ENCODE measurements at regions not wholly inside any gene's neighbourhood (a gene's known extent, or its start where the extent isn't known, plus 50 kb on each side); places are given as distances from the start of the nearest gene placed in this dataset.
"Not testable (repeated sequence)": the region's sequence is repeated elsewhere in the genome, so short reads cannot be mapped to it uniquely, and the experiment has no call there.

DNA sequence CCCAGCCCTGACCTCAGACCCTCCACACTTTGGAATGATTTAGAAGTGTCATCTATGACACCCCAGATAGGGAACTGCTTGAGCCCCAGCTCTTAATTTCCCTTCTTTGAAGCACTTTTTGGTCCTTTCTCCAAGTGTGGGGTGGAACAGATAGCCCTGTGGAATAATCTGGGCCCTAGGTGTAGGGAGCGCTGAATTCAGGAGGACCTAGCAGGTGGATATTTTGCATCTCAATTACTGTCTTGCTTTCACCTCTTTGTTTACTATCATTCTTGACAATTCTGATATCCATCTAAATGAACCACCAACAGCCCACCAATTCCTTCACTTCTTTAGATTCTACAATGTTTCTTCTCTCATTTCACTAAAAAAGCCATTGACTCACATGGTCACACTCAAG is 850.4 kb downstream of the KCNJ2 start:
- no peak for DNase-seq (ENCODE audit: low read depth in 2 of 2)

DNA sequence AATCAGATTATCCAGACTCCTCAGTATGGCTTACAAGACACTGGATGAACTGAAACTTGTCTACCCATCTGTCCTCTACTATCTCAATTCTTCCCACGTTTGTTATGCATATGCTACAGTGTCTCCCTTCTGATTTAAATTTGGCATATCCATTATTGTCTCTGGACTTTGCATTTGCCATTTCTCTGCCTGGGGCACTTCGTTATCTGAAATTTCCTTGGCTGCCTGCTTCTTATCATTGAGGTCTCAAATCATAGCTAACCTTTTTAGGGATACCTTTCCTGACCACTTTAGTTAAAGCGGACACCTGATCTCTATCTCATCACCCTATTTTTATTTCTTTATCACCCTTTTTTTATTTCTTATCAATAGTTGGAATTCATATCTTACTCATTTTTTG is 853.4 kb downstream of the KCNJ2 start:
- DNase-seq (ENCODE audit: low read depth in 2 of 2): no peak

DNA sequence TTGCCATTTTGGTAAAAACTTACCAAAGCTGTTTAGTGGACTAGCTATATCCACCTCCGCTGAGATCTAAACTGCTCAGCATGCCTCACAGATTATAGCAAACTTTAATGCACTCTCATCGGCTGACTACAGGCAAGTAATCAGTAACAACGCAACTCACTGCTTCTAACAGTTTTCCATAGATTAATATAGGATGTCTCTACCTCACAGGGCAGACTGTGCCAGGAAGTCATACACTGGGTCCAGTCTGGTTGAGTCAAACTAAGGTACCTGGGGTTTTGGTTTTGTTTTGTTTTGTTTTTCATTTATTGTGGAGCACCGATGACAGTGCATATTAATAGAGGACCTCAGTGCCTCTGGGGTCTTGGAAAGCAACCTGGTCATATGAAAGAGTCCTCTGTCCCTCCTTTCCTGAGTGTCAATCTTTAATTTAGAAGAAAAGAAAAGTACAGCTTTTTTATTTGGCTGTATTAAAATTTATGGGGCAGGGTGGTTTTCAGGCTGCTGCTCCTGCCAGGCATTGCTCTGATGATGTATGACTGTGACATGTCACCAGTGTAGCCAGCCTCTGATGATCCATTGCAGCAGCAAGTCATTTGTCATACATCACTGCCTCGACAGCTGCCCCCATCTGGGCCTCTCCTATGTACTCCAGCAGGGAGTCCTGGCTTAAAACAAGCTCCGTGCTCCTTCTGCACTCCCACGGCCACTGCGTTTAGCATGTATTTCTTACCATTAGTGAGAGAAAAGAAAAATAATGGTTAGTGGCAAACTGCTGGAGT is 854.1 kb downstream of the KCNJ2 start:
- DNase-seq (ENCODE audit: low read depth in 2 of 2): no peak

DNA sequence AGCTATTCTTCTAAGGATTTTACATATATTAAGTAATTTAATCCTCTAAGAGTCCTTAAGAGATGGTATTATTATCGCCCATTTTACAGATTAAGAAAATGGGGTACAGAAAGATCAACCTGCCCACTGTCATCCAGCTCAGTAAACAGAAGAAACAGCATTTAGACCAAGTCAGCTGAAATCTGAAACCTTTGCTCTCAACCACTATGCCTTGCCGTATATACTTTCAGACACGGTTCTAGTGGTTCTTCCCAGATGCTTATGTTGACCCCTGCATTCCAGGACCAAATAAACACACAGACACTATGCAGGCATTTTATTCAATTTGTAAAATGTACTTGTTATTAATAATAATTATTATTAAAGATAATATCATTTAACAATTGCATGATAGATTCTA is 854.8 kb downstream of the KCNJ2 start:
- DNase-seq (ENCODE audit: low read depth in 2 of 2): no peak

DNA sequence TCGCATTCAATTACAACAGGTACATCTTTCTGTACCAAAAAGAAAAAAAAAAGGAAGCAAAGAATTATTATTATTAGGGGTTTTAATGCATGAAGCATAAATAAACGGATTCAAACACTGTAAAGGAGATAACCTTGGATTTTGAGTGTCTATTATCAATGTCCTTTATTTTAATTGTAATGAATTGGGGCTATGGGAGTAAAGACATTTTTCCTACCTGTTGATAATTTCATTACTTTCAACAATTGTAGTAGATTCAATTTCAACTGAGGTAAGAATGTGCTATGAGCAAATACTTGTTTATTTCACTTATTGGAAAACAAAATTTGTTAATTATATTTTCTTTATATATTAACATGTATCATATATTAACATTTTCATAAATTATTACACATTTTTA is 855.6 kb downstream of the KCNJ2 start:
- no peak for DNase-seq (ENCODE audit: low read depth in 2 of 2)

DNA sequence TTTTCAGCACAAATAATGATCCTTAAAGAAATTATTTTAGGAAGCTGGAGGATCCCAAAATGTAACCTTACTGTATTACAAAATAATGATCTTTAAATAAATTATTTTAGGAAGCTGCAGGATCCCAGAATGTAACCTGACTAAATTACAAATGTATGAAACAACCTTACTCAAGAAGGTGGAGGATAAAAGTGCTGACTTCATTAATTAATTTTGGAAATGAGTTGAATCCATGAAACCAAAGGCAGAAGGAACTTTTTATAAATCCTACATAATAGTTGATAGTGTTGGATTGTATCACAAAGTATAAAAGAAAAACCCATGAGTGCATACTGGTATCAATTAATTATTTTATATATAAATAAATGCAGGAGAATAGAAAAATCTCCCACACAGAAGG is 859.9 kb downstream of the KCNJ2 start:
- DNase-seq (ENCODE audit: low read depth in 2 of 2): no peak

DNA sequence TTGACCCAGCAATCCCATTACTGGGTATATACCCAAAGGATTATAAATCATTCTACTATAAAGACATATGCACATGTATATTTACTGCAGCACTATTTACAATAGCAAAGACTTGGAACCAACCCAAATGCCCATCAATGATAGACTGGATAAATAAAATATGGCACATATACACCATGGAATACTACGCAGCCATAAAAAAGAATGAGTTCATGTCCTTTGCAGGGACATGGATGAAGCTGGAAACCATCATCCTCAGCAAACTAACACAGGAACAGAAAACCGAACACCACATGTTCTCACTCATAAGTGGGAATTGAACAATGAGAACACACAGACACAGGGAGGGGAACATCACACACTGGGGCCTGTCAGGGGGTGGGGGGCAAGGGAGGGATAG is 862.0 kb downstream of the KCNJ2 start:
- not testable (repeated sequence) for DNase-seq (ENCODE audit: low read depth in 2 of 2)

DNA sequence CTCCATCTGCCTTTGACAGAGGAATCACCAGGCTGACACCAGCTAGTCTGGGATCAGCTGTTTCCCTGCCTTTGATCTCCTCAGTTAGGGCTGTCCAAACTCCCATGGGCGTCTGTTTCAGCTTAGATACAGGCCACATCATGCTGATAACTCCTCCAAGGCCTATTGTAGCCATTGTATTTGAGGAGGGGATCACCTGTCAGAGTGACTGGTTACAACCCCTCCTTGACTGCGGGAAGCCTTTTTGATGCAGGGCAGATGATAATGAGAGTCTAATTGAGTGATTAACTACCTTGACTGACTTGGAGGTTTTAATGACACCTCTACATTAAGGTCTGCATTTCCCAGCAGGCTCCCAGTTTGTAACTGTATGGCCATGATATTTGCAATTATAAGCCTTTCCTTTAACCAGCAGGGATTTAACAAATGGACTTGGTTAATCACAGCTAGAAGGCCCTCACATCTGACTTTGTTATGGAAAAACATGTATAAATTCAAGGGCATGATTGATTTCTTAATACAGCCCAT is 863.5 kb downstream of the KCNJ2 start:
- no peak for DNase-seq (ENCODE audit: low read depth in 2 of 2)

DNA sequence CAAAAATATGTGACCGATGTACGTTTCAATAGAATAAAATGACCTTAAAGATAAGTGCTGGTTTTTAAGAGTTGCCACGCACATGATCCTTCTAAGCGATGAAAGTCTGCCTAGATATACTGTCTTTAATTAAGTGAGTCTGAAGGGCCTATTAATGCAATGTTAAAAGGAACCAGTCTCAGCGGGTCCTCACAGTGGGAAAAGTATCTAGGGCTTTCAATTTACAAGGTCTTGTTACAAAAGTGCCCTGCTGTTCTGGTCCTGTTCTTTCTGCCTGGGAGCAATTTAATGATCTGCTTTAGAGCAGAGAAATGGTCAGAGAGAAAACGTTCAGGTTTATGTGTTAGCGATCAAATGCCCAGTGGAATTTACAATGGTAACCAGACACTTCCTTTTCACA is 864.0 kb downstream of the KCNJ2 start:
- DNase-seq (ENCODE audit: low read depth in 2 of 2): no peak

DNA sequence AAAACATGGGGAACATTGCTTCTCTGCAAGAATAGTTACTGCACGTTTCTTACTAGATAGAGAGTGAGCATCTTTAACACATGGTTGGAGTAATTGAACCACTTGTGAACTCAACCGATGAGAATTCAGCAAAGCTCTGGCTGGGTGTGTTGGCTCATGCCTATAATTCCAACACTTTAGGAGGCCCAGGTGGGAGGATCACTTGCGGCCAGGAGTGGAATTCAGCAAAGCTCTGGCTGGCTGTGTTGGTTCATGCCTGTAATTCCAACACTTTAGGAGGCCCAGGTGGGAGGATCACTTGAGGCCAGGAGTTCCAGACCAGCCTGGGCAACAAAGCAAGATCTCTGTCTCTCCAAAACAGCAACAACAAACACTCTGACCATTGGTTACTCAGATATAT is 865.9 kb downstream of the KCNJ2 start:
- no peak for DNase-seq (ENCODE audit: low read depth in 2 of 2)

DNA sequence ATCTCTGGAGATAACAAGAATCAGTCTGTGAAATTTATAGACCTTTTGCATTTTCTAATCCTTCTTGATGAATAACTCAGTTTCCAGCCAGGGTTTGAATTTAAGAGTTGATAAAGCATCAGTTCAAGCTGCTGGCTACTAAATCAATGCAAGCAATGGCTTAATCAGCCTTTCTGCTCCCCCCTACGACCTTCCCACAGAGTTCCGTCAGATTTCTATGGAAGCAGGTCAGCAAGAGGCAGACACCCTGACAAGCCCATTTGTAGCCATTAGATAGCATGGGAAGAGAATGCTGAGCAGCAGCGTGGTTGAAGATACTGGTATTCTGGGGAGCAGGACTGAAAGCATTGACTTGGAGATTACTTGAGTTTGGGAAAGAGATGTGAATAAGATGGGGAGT is 868.1 kb downstream of the KCNJ2 start:
- DNase-seq (ENCODE audit: low read depth in 2 of 2): no peak

DNA sequence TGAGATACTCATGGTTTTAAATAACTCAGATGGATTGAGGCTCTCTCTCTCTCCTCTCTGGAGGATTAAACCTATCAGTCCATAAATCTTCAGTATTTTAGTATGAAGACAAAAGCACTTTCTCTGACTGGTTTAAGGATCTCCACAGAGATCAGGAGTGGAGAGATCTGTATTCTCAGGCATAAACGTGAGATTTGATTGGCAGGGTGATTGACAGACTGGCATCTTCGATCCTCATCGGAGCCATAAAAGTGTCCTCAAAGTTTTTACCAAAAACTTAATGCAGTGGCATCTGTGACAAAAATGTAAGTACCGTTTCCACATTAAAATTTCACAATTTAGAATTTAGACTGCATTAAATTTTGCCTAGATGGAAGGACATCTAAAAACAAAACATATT is 870.1 kb downstream of the KCNJ2 start:
- no peak for DNase-seq (ENCODE audit: low read depth in 2 of 2)

DNA sequence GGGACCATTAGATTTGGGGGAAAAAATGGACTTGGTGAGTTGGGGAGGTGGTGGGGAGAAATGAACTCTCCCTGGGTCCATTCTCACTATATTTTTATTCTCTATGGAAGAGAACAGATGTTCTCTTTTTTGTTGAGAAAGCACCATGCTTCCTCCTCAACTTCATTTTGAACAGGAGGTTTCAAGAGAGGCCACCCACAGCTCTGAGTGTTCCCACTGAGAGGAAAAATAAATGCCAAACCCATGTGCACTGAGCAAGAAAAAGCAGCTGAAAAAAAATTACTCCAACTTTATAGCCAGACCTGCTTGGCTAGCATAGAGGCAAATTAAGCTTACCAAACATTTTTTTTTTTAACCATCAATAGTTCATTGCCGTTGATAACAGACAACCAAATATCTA is 883.6 kb downstream of the KCNJ2 start:
- no peak for DNase-seq (ENCODE audit: low read depth in 2 of 2)

DNA sequence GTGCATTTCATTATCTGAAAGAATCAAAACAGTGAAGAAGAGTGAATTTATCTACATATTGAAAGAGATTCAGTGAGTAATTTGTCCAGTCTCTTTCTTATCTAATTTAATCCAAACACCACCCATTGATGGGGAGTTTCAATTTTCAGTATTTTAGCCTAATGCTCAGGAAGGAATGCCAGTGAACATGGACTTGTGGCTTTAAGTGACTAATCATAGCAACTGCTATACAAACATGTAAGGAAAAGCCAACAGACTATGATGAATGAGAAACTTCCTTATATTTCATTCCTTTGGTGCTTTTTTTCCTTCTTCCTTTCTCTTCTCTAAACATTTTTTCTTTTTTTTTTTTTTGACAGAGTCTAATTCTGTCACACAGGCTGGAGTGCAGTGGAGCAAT is 885.8 kb downstream of the KCNJ2 start:
- DNase-seq (ENCODE audit: low read depth in 2 of 2): no peak

DNA sequence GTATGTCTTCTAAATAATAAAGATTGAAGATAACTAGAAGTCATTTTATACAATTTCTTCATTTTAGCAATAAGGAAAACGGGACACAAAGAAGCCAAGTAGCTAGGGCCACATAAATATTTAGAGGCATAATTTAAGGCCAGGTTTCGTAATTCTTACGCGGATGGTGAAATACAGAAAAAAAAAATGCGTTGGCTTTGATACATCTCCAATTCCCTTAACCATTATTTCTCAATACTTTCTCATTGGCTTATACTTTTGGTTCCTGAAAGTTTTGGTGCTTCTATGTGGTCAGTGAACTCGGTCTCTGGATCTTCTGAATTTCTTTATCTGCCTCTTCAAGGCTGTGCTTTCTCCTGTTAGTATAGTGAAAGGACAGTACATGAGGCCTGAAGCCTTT is 888.1 kb downstream of the KCNJ2 start:
- no peak for DNase-seq (ENCODE audit: low read depth in 2 of 2)

DNA sequence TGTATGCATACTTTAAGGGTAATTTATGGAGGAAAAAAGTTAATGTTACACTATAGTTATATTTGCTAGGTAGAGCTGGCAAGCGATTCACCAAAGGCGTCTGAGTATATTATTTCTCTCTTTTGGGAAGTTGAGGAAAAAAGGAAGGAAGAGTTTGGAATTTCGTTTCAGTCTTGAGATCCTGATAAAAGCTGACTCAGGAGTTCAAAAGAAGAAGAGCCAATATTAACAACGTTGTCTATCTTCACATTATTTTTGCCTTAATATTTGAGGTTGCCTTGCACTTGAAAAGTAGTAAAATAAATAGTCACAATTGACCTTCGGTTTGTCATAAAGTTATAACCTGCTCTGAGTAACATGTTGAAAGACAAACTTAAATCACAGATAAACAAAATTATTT is 888.6 kb downstream of the KCNJ2 start:
- DNase-seq (ENCODE audit: low read depth in 2 of 2): no peak

DNA sequence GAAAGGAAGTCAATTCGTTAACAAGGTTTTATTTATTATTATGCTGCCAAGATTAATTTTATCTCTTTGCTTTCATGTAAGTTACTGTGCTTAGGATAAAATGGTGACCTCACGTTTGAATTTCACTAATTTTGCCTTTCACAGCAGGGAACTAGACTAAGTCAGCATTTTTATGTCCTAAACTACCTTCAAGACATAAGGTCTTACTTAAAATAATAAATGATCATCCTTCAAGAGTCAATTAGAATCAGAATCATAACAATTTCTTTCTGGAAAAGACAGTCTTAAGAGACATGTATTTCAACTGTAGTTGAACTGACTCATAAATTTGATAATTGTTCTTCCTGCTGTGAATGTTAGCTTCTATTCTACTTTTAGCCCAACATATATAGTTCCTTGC is 893.8 kb downstream of the KCNJ2 start:
- DNase-seq (ENCODE audit: low read depth in 2 of 2): no peak

DNA sequence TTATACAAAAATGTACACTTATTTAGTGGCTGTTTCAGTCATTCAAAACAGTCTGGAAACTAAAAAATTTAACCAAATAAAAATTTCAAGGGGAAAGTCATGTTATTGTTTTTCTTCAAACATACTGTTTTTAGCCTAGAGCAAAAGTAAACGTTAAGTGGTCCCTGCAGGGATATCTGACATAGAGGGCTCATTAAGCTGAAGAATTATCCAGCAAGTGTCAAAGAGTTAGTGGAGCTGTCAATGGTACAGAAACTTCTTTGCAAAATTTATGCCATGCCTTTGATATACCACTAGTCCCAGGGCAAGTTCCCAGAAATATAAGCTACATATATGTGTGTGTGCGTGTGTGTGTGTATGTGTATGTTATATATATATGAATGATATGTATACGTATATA is 894.2 kb downstream of the KCNJ2 start:
- no peak for DNase-seq (ENCODE audit: low read depth in 2 of 2)

DNA sequence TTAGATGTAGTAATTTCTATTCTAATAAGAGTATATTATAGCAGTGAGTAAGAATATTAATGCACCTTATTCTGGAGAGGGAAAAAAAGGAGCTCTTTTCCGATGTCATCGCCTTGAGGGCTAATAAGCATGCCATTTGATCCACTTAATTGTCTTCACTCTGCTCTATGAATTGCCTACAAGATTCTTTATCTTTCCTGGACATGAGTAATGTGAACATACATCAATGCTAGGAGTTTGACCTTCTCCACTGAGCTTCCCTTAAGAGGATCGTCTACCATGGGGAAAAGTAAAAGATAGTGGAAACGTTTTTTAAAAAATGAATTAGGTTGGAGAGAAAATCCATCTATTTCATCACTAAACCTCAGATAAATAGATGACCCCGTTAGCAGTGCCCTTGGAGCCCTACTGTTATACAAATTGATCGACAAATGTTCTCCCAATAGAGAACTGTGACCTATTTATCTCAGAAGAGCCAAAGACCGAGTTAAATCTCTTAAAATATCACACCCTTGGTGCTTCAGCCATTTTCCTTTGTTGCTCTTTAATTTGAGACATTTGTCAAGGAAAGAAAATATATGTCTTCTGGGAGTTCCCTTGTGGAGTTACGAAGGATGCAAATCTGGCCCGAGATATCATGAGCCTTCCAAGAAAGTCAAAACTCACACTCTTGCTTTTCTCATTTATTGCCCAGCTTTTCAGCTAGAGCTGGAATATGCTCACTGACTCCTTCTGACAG is 898.5 kb downstream of the KCNJ2 start:
- no peak for DNase-seq (ENCODE audit: low read depth in 2 of 2)

DNA sequence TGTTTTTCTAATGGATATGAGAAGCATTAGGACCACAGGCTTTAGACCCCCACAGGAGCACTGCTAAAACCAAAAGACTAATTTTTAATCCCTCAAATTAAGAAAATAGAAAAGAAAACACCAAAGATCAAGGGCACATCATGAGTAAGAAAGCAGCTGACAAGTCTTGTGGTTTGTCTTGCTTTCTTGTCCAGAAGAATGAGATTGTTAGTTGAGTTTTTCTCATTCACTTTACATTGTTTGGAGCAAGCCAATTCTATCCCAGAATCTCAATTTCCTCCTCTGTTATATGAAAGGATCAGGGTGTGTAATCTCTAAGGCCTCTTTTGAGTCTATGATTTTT is 899.0 kb downstream of the KCNJ2 start:
- no peak for DNase-seq (ENCODE audit: low read depth in 2 of 2)

DNA sequence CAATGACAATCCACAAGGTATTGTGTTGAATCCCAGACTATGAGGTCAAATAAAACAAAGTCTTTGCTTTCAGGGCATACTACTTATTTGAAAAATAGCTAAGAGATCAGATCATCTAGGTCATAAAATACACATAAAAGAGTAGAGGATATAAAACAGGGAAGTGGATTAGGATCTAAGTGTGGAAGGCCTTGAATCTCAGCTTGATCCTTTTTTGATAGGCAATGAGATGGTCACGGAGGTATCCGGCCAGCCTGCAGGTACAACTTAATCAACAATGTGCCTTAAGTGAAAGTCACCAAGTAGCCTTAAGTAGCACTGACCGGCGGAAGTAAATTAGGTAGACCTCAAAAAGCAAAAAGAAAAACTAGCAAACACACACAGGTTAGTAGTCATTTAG is 901.7 kb downstream of the KCNJ2 start:
- DNase-seq (ENCODE audit: low read depth in 2 of 2): no peak

DNA sequence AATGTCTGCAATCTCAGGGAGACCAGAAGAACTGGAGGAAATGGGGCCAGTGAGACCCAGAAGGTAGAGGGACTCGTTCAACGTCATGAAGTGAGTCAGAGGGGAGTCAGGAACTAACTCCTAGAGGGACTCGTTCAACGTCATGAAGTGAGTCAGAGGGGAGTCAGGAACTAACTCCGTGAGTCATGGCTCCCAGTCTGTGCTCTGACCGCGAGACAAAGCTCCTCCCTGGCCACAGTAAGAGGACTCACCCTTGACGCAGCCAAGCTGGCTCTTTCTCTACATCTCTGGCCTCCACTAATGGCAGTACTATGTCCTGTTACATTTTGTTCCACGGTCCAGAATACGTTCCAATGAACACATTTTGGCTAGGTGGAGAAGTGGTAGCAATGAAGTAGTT is 902.5 kb downstream of the KCNJ2 start:
- no peak for DNase-seq (ENCODE audit: low read depth in 2 of 2)

DNA sequence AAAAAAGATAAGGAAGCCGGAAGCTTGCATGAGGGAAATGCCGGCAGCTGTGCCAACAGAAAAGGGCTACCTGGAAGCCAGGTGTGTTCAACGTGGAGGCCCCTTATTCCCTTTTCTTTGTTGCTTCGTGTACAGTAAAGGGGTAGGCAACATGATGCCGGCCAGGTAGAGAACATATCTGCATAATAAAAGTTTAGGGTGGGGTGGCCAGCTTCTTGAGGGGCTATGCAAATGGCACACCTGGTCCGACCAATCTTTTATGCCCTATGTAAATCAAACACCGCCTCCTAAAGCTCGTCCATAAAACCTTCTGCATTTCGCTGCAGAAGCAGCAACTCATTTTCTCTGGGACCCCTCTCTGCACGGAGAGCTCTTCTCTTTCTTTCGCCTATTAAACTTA is 911.6 kb downstream of the KCNJ2 start:
- no peak for DNase-seq (ENCODE audit: low read depth in 2 of 2)

DNA sequence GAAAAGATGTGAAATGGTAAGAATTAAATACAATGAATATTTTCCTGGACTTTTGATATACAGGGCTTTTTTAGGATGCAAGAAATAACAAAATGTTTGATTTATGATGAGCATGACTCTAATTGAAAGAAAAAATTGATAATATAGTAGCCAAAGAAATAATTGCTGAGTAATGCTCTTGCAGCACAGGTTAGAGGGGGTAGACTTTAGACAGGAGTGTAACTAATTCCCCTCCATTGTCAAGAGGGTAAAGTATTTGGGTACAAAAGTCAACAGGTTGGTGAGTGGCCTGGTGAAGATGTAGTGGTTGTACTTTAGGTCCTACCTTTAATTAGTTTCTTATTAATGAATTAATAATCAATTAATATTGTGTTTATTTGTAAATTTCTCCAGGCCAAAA is 912.3 kb downstream of the KCNJ2 start:
- DNase-seq (ENCODE audit: low read depth in 2 of 2): no peak

Data from stimulated activated CD8-positive, alpha-beta memory T cell treated with anti-CD3 and anti-CD28 coated beads, Interleukin-2, amount 100 ng/mL, for 1 hour (primary cell).